GM20431 (cell line): ENCODE measurements at regions not wholly inside any gene's neighbourhood (a gene's known extent, or its start where the extent isn't known, plus 50 kb on each side); places are given as distances from the start of the nearest gene placed in this dataset.

Experiments
- in situ Hi-C: fragments of 300-500 bp; cut with MseI, MboI; formaldehyde crosslinking; loops from one replicate; pipeline ENCODE4 v1.15.0; 2020; ENCODE audit warnings: low sequenced_read_pairs; ENCODE audit not compliant: unreplicated experiment

GRCh38 chr11:19326499-19326898, 85.8 kb upstream of the E2F8 start:
- in situ Hi-C loops, result no loop called here

DNA sequence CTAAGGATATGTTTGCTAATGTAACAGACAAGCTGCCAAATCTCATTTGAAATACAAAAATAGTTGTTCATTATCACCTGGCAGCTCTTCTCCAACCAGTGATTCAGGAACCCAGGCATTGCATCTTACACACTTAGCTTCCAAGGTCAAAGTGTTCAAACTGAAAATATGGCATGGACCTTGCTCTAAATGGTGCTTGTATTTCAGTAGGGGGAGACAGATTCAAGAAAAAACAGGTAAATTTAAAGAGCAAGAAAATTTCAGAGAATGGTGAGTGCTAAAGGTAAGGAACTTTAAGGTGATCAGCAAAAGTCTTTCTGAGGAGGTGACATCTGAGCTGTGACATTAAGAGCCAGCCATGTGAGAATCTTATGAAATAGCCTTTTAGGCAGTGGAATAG, 82.8 kb upstream of the E2F8 start:
- in situ Hi-C loops, result loop anchor here (25.0 kb wide), 1 partner anchor 414 kb away; no protein-coding TSS in a partner anchor

DNA sequence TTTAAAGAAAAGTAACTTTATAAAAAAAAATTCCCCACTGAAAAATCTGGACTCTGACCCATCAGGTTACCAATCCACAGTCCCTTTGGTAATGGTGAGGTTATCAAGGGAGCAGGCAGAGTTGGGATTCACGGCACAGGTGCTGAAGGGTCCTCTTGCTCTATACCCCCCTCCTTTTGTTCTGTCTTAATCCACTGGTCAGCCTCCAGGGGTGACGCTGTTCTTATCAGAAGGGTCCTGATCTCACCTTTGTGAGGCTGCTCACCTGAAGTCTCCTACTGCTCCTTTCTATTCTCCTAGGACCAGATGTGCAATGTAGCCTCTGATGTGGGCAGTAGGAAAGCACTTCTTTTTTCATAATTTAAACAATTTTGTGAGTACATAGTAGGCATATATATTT, 80.6 kb upstream of the E2F8 start:
- in situ Hi-C loops, result loop anchor here (25.0 kb wide), 1 partner anchor 416 kb away; no protein-coding TSS in a partner anchor

- in situ Hi-C loops, result loop anchor here (25.0 kb wide), 1 partner anchor 416 kb away; no protein-coding TSS in a partner anchor
These were observed 80.1 kb upstream of the E2F8 start for GRCh38 chr11:19320827-19321226.

DNA sequence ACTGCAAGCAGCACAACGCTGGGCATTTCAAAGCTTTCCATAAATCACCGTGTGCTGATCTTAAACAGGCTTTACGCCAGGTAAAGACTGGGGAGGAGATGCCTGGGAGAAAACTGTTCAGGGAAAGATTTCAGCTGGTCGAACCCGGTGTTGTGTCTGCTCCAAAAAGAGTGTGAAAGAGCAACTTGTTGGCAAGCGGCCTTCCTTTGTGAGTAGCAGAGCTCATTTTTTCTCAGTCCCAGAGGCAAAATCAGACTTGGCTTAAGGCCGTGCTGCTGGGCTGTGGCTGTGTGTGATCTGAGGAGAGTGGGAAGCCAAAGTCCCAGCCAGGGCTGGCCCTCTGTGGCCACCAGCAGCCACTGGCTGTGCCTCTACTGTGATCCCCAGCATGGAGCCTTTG, 75.7 kb upstream of the E2F8 start:
- in situ Hi-C loops, result loop anchor here (25.0 kb wide), 1 partner anchor 421 kb away; no protein-coding TSS in a partner anchor

GRCh38 chr11:19315511-19315910, 74.8 kb upstream of the E2F8 start:
- in situ Hi-C loops, result loop anchor here (25.0 kb wide), 1 partner anchor 422 kb away; no protein-coding TSS in a partner anchor

DNA sequence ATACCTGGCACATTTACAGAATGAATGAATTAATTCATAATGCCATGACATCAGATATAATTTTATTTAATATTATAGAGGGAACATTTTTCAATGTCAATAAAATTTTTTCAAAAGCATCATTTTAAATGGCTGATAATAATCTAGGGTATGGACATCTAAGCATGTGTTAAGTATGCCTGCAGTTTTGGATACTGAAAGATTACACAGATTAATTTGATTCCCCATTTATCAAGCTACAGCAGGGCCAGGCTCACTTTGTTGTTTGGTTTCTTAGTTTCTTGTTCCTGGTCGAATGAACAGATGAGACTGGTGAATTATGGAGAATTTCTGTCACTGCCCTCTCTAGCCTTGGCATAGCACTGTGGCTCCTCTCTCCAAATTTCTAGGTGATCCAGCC, 72.4 kb upstream of the E2F8 start:
- in situ Hi-C loops, result loop anchor here (25.0 kb wide), 1 partner anchor 424 kb away; no protein-coding TSS in a partner anchor

GRCh38 chr11:19311308-19312030, 70.7 kb upstream of the E2F8 start:
- in situ Hi-C loops, result loop anchor here (25.0 kb wide), 1 partner anchor 426 kb away; no protein-coding TSS in a partner anchor

GRCh38 chr11:19307498-19307897, 66.8 kb upstream of the E2F8 start:
- in situ Hi-C loops, result loop anchor here (25.0 kb wide), 1 partner anchor 430 kb away; no protein-coding TSS in a partner anchor

GRCh38 chr11:19306179-19306944, 65.6 kb upstream of the E2F8 start:
- in situ Hi-C loops, result loop anchor here (25.0 kb wide), 1 partner anchor 431 kb away; no protein-coding TSS in a partner anchor

- in situ Hi-C loops, result loop anchor here (25.0 kb wide), 1 partner anchor 436 kb away; no protein-coding TSS in a partner anchor
These were observed 60.6 kb upstream of the E2F8 start for GRCh38 chr11:19301361-19301760.

- in situ Hi-C loops, result no loop called here
These were observed 53.7 kb upstream of the E2F8 start for GRCh38 chr11:19294444-19294843.

GRCh38 chr11:19291064-19291463, 50.3 kb upstream of the E2F8 start:
- in situ Hi-C loops, result no loop called here
